Smooth muscle cell (in vitro differentiated cells): ENCODE measurements at regions not wholly inside any gene's neighbourhood (a gene's known extent, or its start where the extent isn't known, plus 50 kb on each side); places are given as distances from the start of the nearest gene placed in this dataset.

Experiments used
- DNase-seq: peaks from one replicate; lab custom pipeline; 2025; ENCODE audit not compliant: unreplicated experiment; lab: John Stamatoyannopoulos, UW
- H2AFZ ChIP-seq: fragments of 200-600 bp; sonication (generic); 2 replicates; pipeline ENCODE4 v1.6.0; 2016; ENCODE audit warnings: antibody characterized with exemption, low read depth, mild to moderate bottlenecking
- H3F3A ChIP-seq: fragments of 200-600 bp; sonication (generic); 2 replicates; pipeline ENCODE4 v1.6.0; 2017; ENCODE audit warnings: antibody characterized with exemption, low read depth
- H3K27ac ChIP-seq: fragments of 200-600 bp; sonication (generic); 2 replicates; pipeline ENCODE4 v1.5.1; 2016; ENCODE audit warnings: low read depth, mild to moderate bottlenecking
- H3K27me3 ChIP-seq: fragments of 200-600 bp; sonication (generic); 2 replicates; pipeline ENCODE4 v1.6.1; 2016; ENCODE audit warnings: low read depth, mild to moderate bottlenecking
- H3K36me3 ChIP-seq: fragments of 200-600 bp; sonication (generic); 2 replicates; pipeline ENCODE4 v1.5.1; 2016; ENCODE audit warnings: low read depth
- H3K4me1 ChIP-seq: fragments of 200-600 bp; sonication (generic); 2 replicates; pipeline ENCODE4 v1.5.1; 2016; ENCODE audit warnings: low read depth
- H3K4me2 ChIP-seq: fragments of 200-600 bp; sonication (generic); 2 replicates; pipeline ENCODE4 v1.6.0; 2016; ENCODE audit warnings: mild to moderate bottlenecking
- H3K4me3 ChIP-seq: fragments of 200-600 bp; sonication (generic); 2 replicates; pipeline ENCODE4 v1.5.1; 2016; ENCODE audit warnings: mild to moderate bottlenecking
- H3K79me2 ChIP-seq: fragments of 200-600 bp; sonication (generic); 2 replicates; pipeline ENCODE4 v1.6.0; 2016; ENCODE audit warnings: low read depth, mild to moderate bottlenecking
- H3K9ac ChIP-seq: fragments of 200-600 bp; sonication (generic); 2 replicates; pipeline ENCODE4 v1.6.0; 2016; ENCODE audit warnings: low read depth
- H3K9me3 ChIP-seq: fragments of 200-600 bp; sonication (generic); replicated peaks from 2 replicates; pipeline ENCODE4 v1.5.1; 2016; ENCODE audit warnings: low read depth
- H4K20me1 ChIP-seq: fragments of 200-600 bp; sonication (generic); 2 replicates; pipeline ENCODE4 v1.6.0; 2016; ENCODE audit warnings: low read depth
- WGBS: methylation state at CpG from one replicate; pipeline ENCODE4 v1.1.7; 2016; ENCODE audit warnings: low lambda C conversion rate; 5-methylcytosine and 5-hydroxymethylcytosine counted together
- TF ChIP-seq, protein P1 (sequence below): fragments of 200-600 bp; sonication (generic); IDR thresholded peaks from 2 replicates; pipeline ENCODE4 v1.5.1; 2017; ENCODE audit warnings: borderline replicate concordance, mild to moderate bottlenecking, antibody characterized with exemption; ENCODE audit not compliant: insufficient read depth, poor library complexity, severe bottlenecking

DNA sequence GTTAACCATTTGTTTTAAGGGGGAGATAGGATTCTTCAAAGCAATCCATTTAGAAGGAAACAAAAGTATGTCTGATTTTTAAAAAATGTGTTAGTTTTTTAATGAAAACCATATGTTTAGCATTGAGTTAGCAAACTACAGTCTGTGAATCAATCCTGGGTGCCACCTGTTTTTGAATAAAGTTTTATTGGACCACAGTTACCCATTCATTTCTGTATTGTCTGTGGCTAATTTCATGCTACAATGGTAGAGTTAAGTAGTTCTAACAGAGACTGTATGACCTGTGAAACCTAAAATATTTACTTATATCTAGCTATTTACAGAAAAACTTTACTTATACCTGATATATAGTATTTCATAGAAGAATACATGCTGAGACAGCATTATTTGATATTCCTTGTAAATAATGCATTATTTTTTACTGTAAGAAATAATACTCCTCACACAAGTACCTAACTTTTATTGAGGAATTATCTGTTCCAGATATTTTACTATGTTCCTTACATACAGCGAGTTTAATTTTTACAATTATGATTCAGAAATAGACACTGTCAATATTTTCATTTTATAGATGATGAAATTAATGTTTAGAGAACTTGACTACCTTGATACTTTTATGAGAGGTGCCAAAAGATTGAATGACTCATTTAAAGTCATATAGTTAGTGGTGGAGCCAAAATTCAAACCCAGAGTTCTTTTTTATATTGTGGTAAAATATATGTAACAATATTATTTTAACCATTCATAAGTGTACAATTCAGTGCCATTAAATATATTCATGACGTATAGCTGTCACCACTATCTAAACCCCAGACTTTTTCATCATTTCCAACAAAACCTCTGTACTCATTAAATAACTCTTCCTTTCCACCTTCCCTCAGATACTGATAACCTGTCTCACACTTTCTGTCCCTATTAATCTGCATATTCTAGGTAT is 122.0 kb downstream of the GLUD2 start:
- no peak overlapping the region for H3K9ac ChIP-seq
- no peaks in the 10 kb centered on the region for H3K36me3 ChIP-seq
- no peaks in the 10 kb centered on the region for H4K20me1 ChIP-seq
- no peak overlapping the region for H2AFZ ChIP-seq
- H3F3A ChIP-seq: no peaks in the 10 kb centered on the region
- TF ChIP-seq, protein P1, sequence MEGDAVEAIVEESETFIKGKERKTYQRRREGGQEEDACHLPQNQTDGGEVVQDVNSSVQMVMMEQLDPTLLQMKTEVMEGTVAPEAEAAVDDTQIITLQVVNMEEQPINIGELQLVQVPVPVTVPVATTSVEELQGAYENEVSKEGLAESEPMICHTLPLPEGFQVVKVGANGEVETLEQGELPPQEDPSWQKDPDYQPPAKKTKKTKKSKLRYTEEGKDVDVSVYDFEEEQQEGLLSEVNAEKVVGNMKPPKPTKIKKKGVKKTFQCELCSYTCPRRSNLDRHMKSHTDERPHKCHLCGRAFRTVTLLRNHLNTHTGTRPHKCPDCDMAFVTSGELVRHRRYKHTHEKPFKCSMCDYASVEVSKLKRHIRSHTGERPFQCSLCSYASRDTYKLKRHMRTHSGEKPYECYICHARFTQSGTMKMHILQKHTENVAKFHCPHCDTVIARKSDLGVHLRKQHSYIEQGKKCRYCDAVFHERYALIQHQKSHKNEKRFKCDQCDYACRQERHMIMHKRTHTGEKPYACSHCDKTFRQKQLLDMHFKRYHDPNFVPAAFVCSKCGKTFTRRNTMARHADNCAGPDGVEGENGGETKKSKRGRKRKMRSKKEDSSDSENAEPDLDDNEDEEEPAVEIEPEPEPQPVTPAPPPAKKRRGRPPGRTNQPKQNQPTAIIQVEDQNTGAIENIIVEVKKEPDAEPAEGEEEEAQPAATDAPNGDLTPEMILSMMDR: no peak
- no peaks in the 10 kb centered on the region for H3K79me2 ChIP-seq
- DNase-seq: no peak
- H3K9me3 ChIP-seq: no peaks in the 10 kb centered on the region
- H3K27ac ChIP-seq: no peak overlapping the region
- H3K4me3 ChIP-seq: no peak overlapping the region
- H3K4me2 ChIP-seq: no peak overlapping the region
- no peaks in the 10 kb centered on the region for H3K27me3 ChIP-seq
- no peaks in the 10 kb centered on the region for H3K4me1 ChIP-seq
- WGBS: 70% methylated on average over 2 of the region's 2 CpGs

GRCh38 chrX:121172703-121173102 is 125.3 kb downstream of the GLUD2 start:
- no peak overlapping the region for H3K4me3 ChIP-seq
- no peaks in the 10 kb centered on the region for H4K20me1 ChIP-seq
- H3K27me3 ChIP-seq: no peaks in the 10 kb centered on the region
- no peak overlapping the region for H3K27ac ChIP-seq
- no peaks in the 10 kb centered on the region for H3F3A ChIP-seq
- no peak overlapping the region for H3K9ac ChIP-seq
- no peak overlapping the region for H2AFZ ChIP-seq
- TF ChIP-seq, protein P1: no peak
- WGBS: 74% methylated on average over 2 of the region's 2 CpGs
- H3K36me3 ChIP-seq: no peaks in the 10 kb centered on the region
- no peaks in the 10 kb centered on the region for H3K4me1 ChIP-seq
- no peak for DNase-seq
- no peaks in the 10 kb centered on the region for H3K79me2 ChIP-seq
- no peak overlapping the region for H3K4me2 ChIP-seq
- no peaks in the 10 kb centered on the region for H3K9me3 ChIP-seq

GRCh38 chrX:121179972-121180371 is 132.6 kb downstream of the GLUD2 start:
- H3K9ac ChIP-seq: no peak overlapping the region
- H3K4me2 ChIP-seq: no peak overlapping the region
- no peaks in the 10 kb centered on the region for H3K36me3 ChIP-seq
- DNase-seq: no peak
- H3K27me3 ChIP-seq: no peaks in the 10 kb centered on the region
- H2AFZ ChIP-seq: no peak overlapping the region
- no peaks in the 10 kb centered on the region for H3F3A ChIP-seq
- no peak overlapping the region for H3K4me3 ChIP-seq
- no peaks in the 10 kb centered on the region for H3K79me2 ChIP-seq
- no peak overlapping the region for H3K27ac ChIP-seq
- 79% methylated on average over 1 of the region's 1 CpG for WGBS
- H3K9me3 ChIP-seq: no peaks in the 10 kb centered on the region
- H3K4me1 ChIP-seq: no peaks in the 10 kb centered on the region
- no peaks in the 10 kb centered on the region for H4K20me1 ChIP-seq
- TF ChIP-seq, protein P1: no peak

DNA sequence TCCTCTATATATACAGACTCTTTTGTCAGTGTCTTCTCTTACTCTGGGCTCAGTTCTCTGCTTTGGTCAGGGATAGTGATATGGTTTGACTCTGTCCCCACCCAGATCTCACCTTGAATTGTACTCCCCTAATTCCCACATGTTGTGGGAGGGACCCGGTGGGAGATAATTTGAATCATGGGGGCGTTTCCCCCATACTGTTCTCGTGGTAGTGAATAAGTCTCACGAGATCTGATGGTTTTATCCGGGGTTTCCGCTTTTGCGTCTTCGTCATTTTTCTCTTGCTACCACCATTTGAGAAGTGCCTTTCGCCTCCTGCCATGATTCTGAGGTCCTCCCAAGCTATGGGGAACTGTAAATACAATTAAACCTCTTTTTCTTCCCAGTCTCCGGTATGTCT is 144.4 kb downstream of the GLUD2 start:
- H4K20me1 ChIP-seq: no peaks in the 10 kb centered on the region
- H3K27me3 ChIP-seq: no peaks in the 10 kb centered on the region
- no peak overlapping the region for H3K27ac ChIP-seq
- no peak overlapping the region for H3K9ac ChIP-seq
- TF ChIP-seq, protein P1: no peak
- H2AFZ ChIP-seq: no peak overlapping the region
- H3K36me3 ChIP-seq: no peaks in the 10 kb centered on the region
- H3K4me1 ChIP-seq: no peaks in the 10 kb centered on the region
- no peaks in the 10 kb centered on the region for H3K79me2 ChIP-seq
- no peak for DNase-seq
- 78% methylated on average over 10 of the region's 10 CpGs for WGBS
- H3K4me2 ChIP-seq: no peak overlapping the region
- H3K9me3 ChIP-seq: no peaks in the 10 kb centered on the region
- H3F3A ChIP-seq: no peaks in the 10 kb centered on the region
- no peak overlapping the region for H3K4me3 ChIP-seq
